ENCODE measurements at regions not wholly inside any gene's neighbourhood (a gene's known extent, or its start where the extent isn't known, plus 50 kb on each side); places are given as distances from the start of the nearest gene placed in this dataset.

GRCh38 chr13:48181482-48182145, 51.4 kb upstream of the ITM2B start:
- no peak overlapping the region for H3K4me3 ChIP-seq (ENCODE audit: low read depth, low read length)
- DNase-seq (ENCODE audit: low read depth): no peak
- TF ChIP-seq CTCF (IDR thresholded peaks at IDR 0.05; ENCODE audit: insufficient read depth, low read depth, low read length, missing control alignments): no peak

GRCh38 chr13:48178126-48178525, 54.9 kb upstream of the ITM2B start:
- TF ChIP-seq CTCF (IDR thresholded peaks at IDR 0.05; ENCODE audit: insufficient read depth, low read depth, low read length, missing control alignments): no peak
- no peak overlapping the region for H3K4me3 ChIP-seq (ENCODE audit: low read depth, low read length)
- DNase-seq (ENCODE audit: low read depth): no peak

- H3K4me3 ChIP-seq (ENCODE audit: low read depth, low read length): no peak overlapping the region
- DNase-seq (ENCODE audit: low read depth): no peak
- no peak for TF ChIP-seq CTCF (IDR thresholded peaks at IDR 0.05; ENCODE audit: insufficient read depth, low read depth, low read length, missing control alignments)
Observed at GRCh38 chr13:48176781-48177180, 56.2 kb upstream of the ITM2B start.

- no peak for DNase-seq (ENCODE audit: low read depth)
- TF ChIP-seq CTCF (IDR thresholded peaks at IDR 0.05; ENCODE audit: insufficient read depth, low read depth, low read length, missing control alignments): no peak
- H3K4me3 ChIP-seq (ENCODE audit: low read depth, low read length): no peak overlapping the region
Observed at GRCh38 chr13:48175185-48175584, 57.8 kb upstream of the ITM2B start.

GRCh38 chr13:48167866-48168265, 65.1 kb upstream of the ITM2B start:
- no peak for TF ChIP-seq CTCF (IDR thresholded peaks at IDR 0.05; ENCODE audit: insufficient read depth, low read depth, low read length, missing control alignments)
- H3K4me3 ChIP-seq (ENCODE audit: low read depth, low read length): no peak overlapping the region
- no peak for DNase-seq (ENCODE audit: low read depth)

GRCh38 chr13:48165727-48166126, 67.3 kb upstream of the ITM2B start:
- no peak for TF ChIP-seq CTCF (IDR thresholded peaks at IDR 0.05; ENCODE audit: insufficient read depth, low read depth, low read length, missing control alignments)
- DNase-seq (ENCODE audit: low read depth): no peak

GRCh38 chr13:48165063-48165462, 67.9 kb upstream of the ITM2B start:
- H3K4me3 ChIP-seq (ENCODE audit: low read depth, low read length): no peak overlapping the region
- DNase-seq (ENCODE audit: low read depth): no peak
- no peak for TF ChIP-seq CTCF (IDR thresholded peaks at IDR 0.05; ENCODE audit: insufficient read depth, low read depth, low read length, missing control alignments)

More at GRCh38 chr13:48165727-48166126, 67.3 kb upstream of the ITM2B start:
- no peak overlapping the region for H3K4me3 ChIP-seq (ENCODE audit: low read depth, low read length)
